Spinal cord (tissue), 9 donors: ENCODE measurements at regions not wholly inside any gene's neighbourhood (a gene's known extent, or its start where the extent isn't known, plus 50 kb on each side); places are given as distances from the start of the nearest gene placed in this dataset.

Experiments
- DNase-seq, 6 donors: peaks; one replicate each; pipeline versions ENCODE4 v3.0.0 to v3.0.0-alpha.2; 2013 to 2015; ENCODE audit warnings: low spot score in 6 of 6, low read depth in 4 of 6
- H3K27ac ChIP-seq: one replicate; pipeline ENCODE4 v1.5.1; 2013; ENCODE audit warnings: low read depth, low read length, control low read depth
- H3K27me3 ChIP-seq: one replicate; pipeline ENCODE4 v1.6.1; 2013; ENCODE audit warnings: low read length; ENCODE audit not compliant: control insufficient read depth, insufficient read depth
- H3K36me3 ChIP-seq: one replicate; pipeline ENCODE4 v1.6.1; 2013; ENCODE audit warnings: low read length; ENCODE audit not compliant: control insufficient read depth, insufficient read depth
- H3K4me1 ChIP-seq: one replicate; pipeline ENCODE4 v1.6.1; 2013; ENCODE audit warnings: low read length; ENCODE audit not compliant: control insufficient read depth, insufficient read depth
- H3K4me3 ChIP-seq: one replicate; pipeline ENCODE4 v1.5.1; 2013; ENCODE audit warnings: low read depth, low read length, control low read depth
- H3K9me3 ChIP-seq: one replicate; pipeline ENCODE4 v1.6.1; 2013; ENCODE audit warnings: low read length; ENCODE audit not compliant: control insufficient read depth, insufficient read depth
- WGBS: methylation state at CpG from one replicate; pipeline ENCODE4 v1.1.5; 2013; ENCODE audit warnings: missing lambda C conversion rate; ENCODE audit not compliant: insufficient coverage; 5-methylcytosine and 5-hydroxymethylcytosine counted together
- donor health status: healthy.

DNA sequence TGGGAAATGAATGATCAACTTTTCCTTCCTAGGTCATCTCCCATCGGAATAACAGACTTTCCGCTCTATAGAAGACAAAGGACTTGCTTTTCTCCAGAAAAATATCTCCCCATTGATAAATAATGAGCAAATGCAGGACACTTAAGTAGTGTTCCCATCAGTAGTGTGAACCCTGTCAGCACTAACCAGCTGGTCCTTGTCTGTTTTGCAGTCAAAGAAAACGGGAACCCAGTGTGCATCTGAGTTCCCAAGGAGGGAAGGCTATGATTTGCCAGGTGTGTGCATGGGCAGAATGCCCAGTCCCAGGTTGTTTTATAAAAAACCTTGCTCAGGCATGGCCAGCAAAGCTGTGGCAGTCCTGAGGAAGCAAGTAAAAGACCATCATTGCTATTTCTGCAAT is 256.5 kb upstream of the HMGA2 start:
- no peak for DNase-seq
- H3K27me3 ChIP-seq: no peaks in the 10 kb centered on the region
- no peak overlapping the region for H3K27ac ChIP-seq
- H3K4me1 ChIP-seq: no peaks in the 10 kb centered on the region
- no peaks in the 10 kb centered on the region for H3K9me3 ChIP-seq
- no peaks in the 10 kb centered on the region for H3K36me3 ChIP-seq
- WGBS: 45% methylated on average over 1 of the region's 3 CpGs
- H3K4me3 ChIP-seq: no peak overlapping the region

GRCh38 chr12:65568517-65568916 is 255.8 kb upstream of the HMGA2 start:
- H3K4me1 ChIP-seq: no peaks in the 10 kb centered on the region
- peak in 1 of 6 donors; percentile 68 for DNase-seq
- no peaks in the 10 kb centered on the region for H3K9me3 ChIP-seq
- H3K4me3 ChIP-seq: no peak overlapping the region
- H3K27ac ChIP-seq: no peak overlapping the region
- H3K27me3 ChIP-seq: no peaks in the 10 kb centered on the region
- H3K36me3 ChIP-seq: no peaks in the 10 kb centered on the region
- WGBS: no CpG with 5 or more reads among the region's 4 CpGs

- no peak overlapping the region for H3K27ac ChIP-seq
- WGBS: 83% methylated on average over 1 of the region's 4 CpGs
- no peak for DNase-seq
- no peaks in the 10 kb centered on the region for H3K36me3 ChIP-seq
- H3K27me3 ChIP-seq: no peaks in the 10 kb centered on the region
- peaks cover 4% of the 10 kb centered on the region for H3K9me3 ChIP-seq
- H3K4me3 ChIP-seq: no peak overlapping the region
- no peaks in the 10 kb centered on the region for H3K4me1 ChIP-seq
Measured at GRCh38 chr12:65570451-65571130, 253.7 kb upstream of the HMGA2 start.

GRCh38 chr12:65574867-65575266 is 249.4 kb upstream of the HMGA2 start:
- Histone ChIP-seq H3K27ac (no peak overlapping the region), H3K36me3 (no peaks in the 10 kb centered on the region), H3K9me3 (peaks cover 4% of the 10 kb centered on the region), H3K4me1 (no peaks in the 10 kb centered on the region), H3K27me3 (no peaks in the 10 kb centered on the region), H3K4me3 (no peak overlapping the region)
- no peak for DNase-seq

DNA sequence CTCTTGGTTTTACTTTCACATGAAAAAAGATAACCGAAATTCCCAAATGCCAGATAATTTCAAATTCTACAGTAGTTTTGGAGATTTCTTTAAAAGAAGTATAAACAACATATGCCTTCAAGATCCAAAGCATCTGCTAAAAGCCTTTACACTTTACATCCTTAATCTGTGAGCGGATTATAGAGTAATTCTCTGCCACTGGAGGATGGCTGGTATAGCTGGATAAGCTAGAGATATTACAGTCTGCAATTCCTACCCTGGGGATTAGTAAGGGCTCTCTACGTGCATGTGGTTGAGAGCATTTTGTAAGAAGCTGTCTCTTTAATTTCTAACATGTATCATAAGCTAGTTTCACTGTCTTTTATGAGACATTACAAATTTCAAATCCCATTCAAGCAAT is 240.3 kb upstream of the HMGA2 start:
- WGBS: no CpG with 5 or more reads among the region's 3 CpGs

DNA sequence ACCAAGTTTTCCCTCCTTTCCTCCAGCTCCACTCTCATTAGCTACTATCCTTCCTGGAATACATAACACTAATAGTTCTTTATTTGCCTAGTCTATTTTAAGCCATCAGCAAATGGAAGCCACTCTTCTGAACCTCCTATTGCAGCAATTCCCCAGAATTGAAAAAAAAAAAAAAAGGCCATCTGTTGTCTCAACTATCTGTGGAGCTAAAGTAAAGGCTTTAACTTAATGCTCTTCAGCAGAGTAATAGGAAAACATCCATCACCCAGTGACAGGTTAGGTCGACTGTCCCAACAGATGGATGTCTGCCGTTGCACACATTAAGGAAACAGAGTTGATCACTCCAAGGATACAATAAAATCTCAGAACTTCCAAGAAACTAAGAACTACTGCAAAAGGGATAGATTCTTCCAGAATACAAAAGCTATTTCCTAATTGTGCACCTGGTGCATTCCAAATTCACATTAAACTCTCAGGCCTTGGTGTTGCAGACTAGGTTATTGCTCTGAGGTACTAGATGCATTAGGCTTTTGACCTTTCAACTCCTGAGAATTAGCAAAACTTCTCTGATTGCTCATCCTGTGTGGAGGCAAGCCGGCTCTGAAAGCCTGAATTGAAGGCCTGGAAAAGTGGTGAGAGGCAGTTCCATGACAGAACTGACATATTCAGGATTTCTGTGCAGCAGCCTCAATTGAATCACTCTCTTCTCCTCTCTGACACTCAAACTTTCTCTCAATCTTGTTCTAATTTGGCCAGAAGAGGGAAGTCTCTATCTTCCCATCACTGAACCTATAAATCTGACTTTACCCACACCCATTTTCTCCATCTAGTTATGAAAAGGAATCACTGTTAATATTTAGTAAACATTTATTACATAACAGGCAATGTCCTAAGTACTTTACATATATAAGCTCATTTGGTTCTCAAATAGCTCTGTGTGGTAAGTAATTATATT is 238.4 kb upstream of the HMGA2 start:
- no peak overlapping the region for H3K4me3 ChIP-seq
- H3K4me1 ChIP-seq: no peaks in the 10 kb centered on the region
- no peaks in the 10 kb centered on the region for H3K27me3 ChIP-seq
- peak in 1 of 6 donors; percentile 9 for DNase-seq
- H3K9me3 ChIP-seq: no peaks in the 10 kb centered on the region
- H3K36me3 ChIP-seq: no peaks in the 10 kb centered on the region
- H3K27ac ChIP-seq: no peak overlapping the region
- WGBS: 20% methylated on average over 2 of the region's 3 CpGs

More for the DNA sequence above, 240.3 kb upstream of the HMGA2 start:
- Histone ChIP-seq H3K4me3 (no peak overlapping the region), H3K9me3 (no peaks in the 10 kb centered on the region), H3K36me3 (no peaks in the 10 kb centered on the region), H3K27ac (no peak overlapping the region), H3K27me3 (no peaks in the 10 kb centered on the region), H3K4me1 (no peaks in the 10 kb centered on the region)
- peak in 1 of 6 donors; percentile 18 for DNase-seq

DNA sequence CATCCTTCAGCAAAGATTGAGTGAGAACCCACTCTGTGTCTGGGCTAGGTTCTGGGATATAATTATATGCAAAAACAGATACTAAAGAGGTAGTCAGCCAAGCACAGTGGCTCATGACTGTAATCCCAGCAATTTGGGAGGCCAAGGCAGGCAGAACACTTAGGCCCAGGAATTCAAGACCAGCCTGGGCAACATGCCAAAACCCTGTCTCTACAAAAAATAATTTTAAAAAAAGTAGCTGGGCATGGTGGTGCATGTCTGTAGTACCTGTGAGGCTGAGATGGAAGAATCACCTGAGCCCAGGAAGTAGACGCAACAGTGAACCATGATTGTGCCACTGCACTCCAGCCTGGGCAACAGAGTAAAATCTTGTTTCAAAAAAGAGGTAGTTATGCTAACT is 237.5 kb upstream of the HMGA2 start:
- 100% methylated on average over 1 of the region's 1 CpG for WGBS
- Histone ChIP-seq H3K27ac (no peak overlapping the region), H3K9me3 (no peaks in the 10 kb centered on the region)

DNA sequence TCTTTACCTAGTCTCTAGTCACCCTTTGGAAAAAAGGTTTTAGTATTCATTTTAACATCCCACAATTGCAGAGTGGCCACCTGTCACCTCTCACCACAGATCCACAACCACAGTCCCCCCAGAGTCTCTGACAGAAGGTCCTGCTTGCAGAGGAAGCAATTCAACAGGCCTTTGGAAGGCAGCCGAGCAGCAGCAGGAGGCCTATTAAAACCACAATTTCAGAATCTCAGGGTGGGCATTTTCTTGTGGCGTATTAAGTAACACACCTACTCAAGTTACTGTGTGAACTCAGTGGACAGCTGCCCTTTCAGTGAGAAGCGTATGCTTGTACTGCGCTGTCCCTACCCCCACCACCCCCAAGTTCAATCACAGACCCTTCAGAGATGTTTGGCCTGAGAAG is 234.0 kb upstream of the HMGA2 start:
- no peaks in the 10 kb centered on the region for H3K36me3 ChIP-seq
- no peak overlapping the region for H3K27ac ChIP-seq
- no peaks in the 10 kb centered on the region for H3K4me1 ChIP-seq
- no peaks in the 10 kb centered on the region for H3K27me3 ChIP-seq
- DNase-seq: no peak
- 93% methylated on average over 2 of the region's 4 CpGs for WGBS
- no peaks in the 10 kb centered on the region for H3K9me3 ChIP-seq
- no peak overlapping the region for H3K4me3 ChIP-seq

More for the DNA sequence above, 237.5 kb upstream of the HMGA2 start:
- Histone ChIP-seq H3K4me3 (no peak overlapping the region), H3K4me1 (no peaks in the 10 kb centered on the region), H3K36me3 (no peaks in the 10 kb centered on the region), H3K27me3 (no peaks in the 10 kb centered on the region)
- DNase-seq: no peak

- Histone ChIP-seq H3K36me3 (no peaks in the 10 kb centered on the region), H3K9me3 (no peaks in the 10 kb centered on the region), H3K27me3 (no peaks in the 10 kb centered on the region), H3K4me3 (no peak overlapping the region), H3K4me1 (no peaks in the 10 kb centered on the region), H3K27ac (no peak overlapping the region)
- WGBS: no CpG with 5 or more reads among the region's 3 CpGs
- DNase-seq: no peak
Measured at GRCh38 chr12:65592416-65592815, 231.9 kb upstream of the HMGA2 start.
